ENCODE measurements at regions not wholly inside any gene's neighbourhood (a gene's known extent, or its start where the extent isn't known, plus 50 kb on each side); places are given as distances from the start of the nearest gene placed in this dataset.

GRCh38 chr12:64946132-64946829, 121.8 kb downstream of the TBC1D30 start (continued):
- TF ChIP-seq THRA (CRISPR knock-in tag; IDR thresholded peaks at IDR 0.05; ENCODE audit: borderline replicate concordance) (no peak), ZNF451 (CRISPR knock-in tag; IDR thresholded peaks at IDR 0.05) (no peak)

- Histone ChIP-seq H3K27ac (ENCODE audit: extremely low read length, insufficient read depth, low read length) (no peak overlapping the region), H2AFZ (ENCODE audit: low read length) (no peak overlapping the region), H3K4me3 (replicated peaks in 1 of 3; ENCODE audit: insufficient read depth in 1 of 3, low read depth in 2 of 3, low read length in 3 of 3) (no peak overlapping the region), H4K20me1 (ENCODE audit: insufficient read depth, low read length) (no peaks in the 10 kb centered on the region), H3K79me2 (ENCODE audit: insufficient read depth, low read length) (no peaks in the 10 kb centered on the region), H3K9me3 (ENCODE audit: low read length) (no peaks in the 10 kb centered on the region), H3K4me1 (ENCODE audit: insufficient read depth, low read length) (no peaks in the 10 kb centered on the region), H3K36me3 (replicated peaks in 1 of 2; ENCODE audit: control insufficient read depth in 1 of 2, insufficient read depth in 2 of 2, low read length in 2 of 2) (no peaks in the 10 kb centered on the region), H3K4me2 (ENCODE audit: low read depth, low read length) (no peak overlapping the region), H3K27me3 (ENCODE audit: control insufficient read depth in 1 of 2, insufficient read depth in 2 of 2, low read length in 2 of 2) (no peaks in the 10 kb centered on the region; a peak in 1 of 5 replicates), H3K9ac (ENCODE audit: insufficient read depth, low read depth, low read length) (no peak overlapping the region)
- ChIA-PET CTCF (ENCODE audit: low intra/inter-chr PET ratio, low total read pairs) (no interaction called here), POLR2A (no interaction called here)
- FAIRE-seq (no peak), DNase-seq (ENCODE audit: low spot score) (no peak), ATAC-seq (no peak)
- in situ Hi-C loops (cut with HindIII; ENCODE audit: extremely low pct_ligation_motif_present, low pct_unique_long_range_greater_than_20kb) (no loop called here), intact Hi-C loops (cut with micrococcal nuclease; ENCODE audit: unreplicated experiment) (no loop called here)
- no TSS peak for BruUV-seq (replicated peaks)
- 2% methylated on average over 3 of the region's 3 CpGs for WGBS (ENCODE audit: low lambda C conversion rate)
- no peak for TF ChIP-seq KIAA2018 (CRISPR knock-in tag; IDR thresholded peaks at IDR 0.05; ENCODE audit: borderline replicate concordance)
- no peak for TF ChIP-seq ZNF414 (CRISPR knock-in tag; IDR thresholded peaks at IDR 0.05)
- no peak for TF ChIP-seq ZNF678 (CRISPR knock-in tag; IDR thresholded peaks at IDR 0.05)
- no peak for TF ChIP-seq ZNF790 (CRISPR knock-in tag; IDR thresholded peaks at IDR 0.05; ENCODE audit: borderline replicate concordance)
- TF ChIP-seq ZNF629 (CRISPR knock-in tag; conservative IDR thresholded peaks at IDR 0.05) = no peak
- no peak for TF ChIP-seq ZNF605 (CRISPR knock-in tag; IDR thresholded peaks at IDR 0.05)
- no peak for TF ChIP-seq ZNF234 (CRISPR knock-in tag; conservative IDR thresholded peaks at IDR 0.05)
- no peak for TF ChIP-seq BRCA1 (CRISPR knock-in tag; IDR thresholded peaks at IDR 0.05)
- no peak for TF ChIP-seq SRSF9 (IDR thresholded peaks at IDR 0.05; ENCODE audit: borderline replicate concordance, insufficient read depth, low read depth, low read length, poor library complexity, severe bottlenecking)
- TF ChIP-seq ZNF879 (CRISPR knock-in tag; IDR thresholded peaks at IDR 0.05) = no peak
Measured at GRCh38 chr12:64950711-64951298, 126.4 kb downstream of the TBC1D30 start.
